Activated CD8-positive, alpha-beta T cell treated with anti-CD3 and anti-CD28 coated beads for 36 hours (primary cell): ENCODE measurements at regions not wholly inside any gene's neighbourhood (a gene's known extent, or its start where the extent isn't known, plus 50 kb on each side); places are given as distances from the start of the nearest gene placed in this dataset.

Source experiments
- ATAC-seq: fragments of 200-7000 bp; cut with Tn5 transposase; one replicate; pipeline ENCODE4 v1.10.0; 2021; ENCODE audit warnings: mild to moderate bottlenecking, moderate library complexity
- CTCF ChIA-PET: fragments of 350-600 bp; sonication (Branson Sonifier 250); formaldehyde crosslinking; loops from one replicate; lab custom pipeline; 2021; ENCODE audit warnings: antibody characterized with exemption; lab: Charles Lee
- POLR2A ChIA-PET: fragments of 350-600 bp; sonication (Branson Sonifier 250); formaldehyde crosslinking; loops from one replicate; lab custom pipeline; 2021; ENCODE audit warnings: antibody characterized with exemption; lab: Charles Lee
- DNase-seq: peaks from one replicate; pipeline ENCODE4 v3.0.0-alpha.2; 2020
- H3K27ac Mint-ChIP-seq: one replicate; pipeline ENCODE4 v1.8.0; 2021; ENCODE audit warnings: mild to moderate bottlenecking, mixed read lengths
- H3K27me3 Mint-ChIP-seq: one replicate; pipeline ENCODE4 v1.8.0; 2021; ENCODE audit warnings: mixed read lengths
- H3K36me3 Mint-ChIP-seq: one replicate; pipeline ENCODE4 v1.8.0; 2021; ENCODE audit warnings: low read depth, mixed read lengths
- H3K4me1 Mint-ChIP-seq: one replicate; pipeline ENCODE4 v1.8.0; 2021; ENCODE audit warnings: low read depth, mixed read lengths
- H3K4me3 Mint-ChIP-seq: one replicate; pipeline ENCODE4 v1.8.0; 2021; ENCODE audit warnings: mild to moderate bottlenecking, moderate library complexity, mixed read lengths
- H3K9me3 Mint-ChIP-seq: one replicate; pipeline ENCODE4 v1.8.0; 2021; ENCODE audit warnings: mixed read lengths
- intact Hi-C: fragments of 100-400 bp; cut with micrococcal nuclease; formaldehyde crosslinking; loops from one replicate; pipeline ENCODE4 v1.10.0; 2022
- TF ChIP-seq, protein P1 (sequence below): fragments of 200-600 bp; IDR thresholded peaks from one replicate; pipeline ENCODE4 v1.8.0; 2022; ENCODE audit warnings: antibody characterized with exemption, mild to moderate bottlenecking

DNA sequence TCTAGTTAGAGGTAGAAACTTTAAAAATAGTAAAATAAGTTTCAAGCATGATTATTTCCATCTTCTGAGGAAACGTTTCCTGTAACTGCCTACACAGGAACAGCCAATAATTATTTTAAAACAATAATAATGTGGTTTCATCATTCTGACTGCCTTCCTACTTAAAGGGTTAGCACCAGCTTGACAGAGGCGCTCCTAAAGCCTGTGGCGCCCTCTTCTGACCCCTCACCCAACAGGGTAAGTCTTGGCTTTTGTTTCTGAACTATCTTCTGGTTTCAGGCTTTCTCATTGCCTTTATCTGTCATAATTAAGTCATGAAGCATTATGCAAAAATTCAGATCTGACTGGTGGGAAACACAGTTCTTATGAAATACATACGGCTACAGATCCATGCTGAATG, 96.7 kb downstream of the ITM2A start:
- H3K27ac Mint-ChIP-seq: peak overlapping the region; percentile 64
- ChIA-PET CTCF (interaction anchor here (0.6 to 2.0 kb wide), 9 partner anchors 12 to 324 kb away, joined by 3 to 8 read pairs (median 3); no protein-coding TSS in a partner anchor), POLR2A (no interaction called here)
- H3K9me3 Mint-ChIP-seq: no peaks in the 10 kb centered on the region
- peaks cover 3% of the 10 kb centered on the region for H3K36me3 Mint-ChIP-seq
- DNase-seq: peak; percentile 90
- peaks cover 43% of the 10 kb centered on the region for H3K4me1 Mint-ChIP-seq
- no peaks in the 10 kb centered on the region for H3K27me3 Mint-ChIP-seq
- peak overlapping the region; percentile 32 for H3K4me3 Mint-ChIP-seq
- intact Hi-C loops: loop anchor here (5.0 to 10.0 kb wide), 2 partner anchors 33 to 144 kb away; no protein-coding TSS in a partner anchor
- TF ChIP-seq, protein P1, sequence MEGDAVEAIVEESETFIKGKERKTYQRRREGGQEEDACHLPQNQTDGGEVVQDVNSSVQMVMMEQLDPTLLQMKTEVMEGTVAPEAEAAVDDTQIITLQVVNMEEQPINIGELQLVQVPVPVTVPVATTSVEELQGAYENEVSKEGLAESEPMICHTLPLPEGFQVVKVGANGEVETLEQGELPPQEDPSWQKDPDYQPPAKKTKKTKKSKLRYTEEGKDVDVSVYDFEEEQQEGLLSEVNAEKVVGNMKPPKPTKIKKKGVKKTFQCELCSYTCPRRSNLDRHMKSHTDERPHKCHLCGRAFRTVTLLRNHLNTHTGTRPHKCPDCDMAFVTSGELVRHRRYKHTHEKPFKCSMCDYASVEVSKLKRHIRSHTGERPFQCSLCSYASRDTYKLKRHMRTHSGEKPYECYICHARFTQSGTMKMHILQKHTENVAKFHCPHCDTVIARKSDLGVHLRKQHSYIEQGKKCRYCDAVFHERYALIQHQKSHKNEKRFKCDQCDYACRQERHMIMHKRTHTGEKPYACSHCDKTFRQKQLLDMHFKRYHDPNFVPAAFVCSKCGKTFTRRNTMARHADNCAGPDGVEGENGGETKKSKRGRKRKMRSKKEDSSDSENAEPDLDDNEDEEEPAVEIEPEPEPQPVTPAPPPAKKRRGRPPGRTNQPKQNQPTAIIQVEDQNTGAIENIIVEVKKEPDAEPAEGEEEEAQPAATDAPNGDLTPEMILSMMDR: peak; percentile 62
- peak; percentile 97 for ATAC-seq

DNA sequence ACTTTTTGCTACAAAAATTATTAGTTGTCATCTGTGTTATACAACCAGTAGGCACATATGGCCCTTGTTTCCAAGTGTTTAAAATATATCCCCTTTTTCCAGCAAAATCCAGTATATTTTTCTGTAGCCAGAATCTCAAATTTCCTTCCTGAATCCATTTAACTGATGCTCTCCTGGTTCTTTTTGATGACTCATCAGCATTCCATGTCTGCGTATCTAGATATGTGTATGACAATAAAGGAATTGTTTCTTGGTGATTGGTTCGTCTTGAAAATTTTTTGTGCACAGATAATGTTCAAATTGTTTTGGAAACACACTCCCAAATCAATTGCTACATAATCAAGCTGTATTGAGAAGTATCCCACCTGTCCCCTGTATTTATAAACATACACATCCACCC, 98.3 kb downstream of the ITM2A start:
- no peaks in the 10 kb centered on the region for H3K27me3 Mint-ChIP-seq
- ATAC-seq: no peak
- no peak for DNase-seq
- CTCF ChIA-PET: interaction anchor here (1.4 kb wide), 2 partner anchors 100 to 116 kb away, joined by 4 to 5 read pairs; no protein-coding TSS in a partner anchor
- intact Hi-C loops: no loop called here
- H3K4me1 Mint-ChIP-seq: peaks cover 52% of the 10 kb centered on the region
- peaks cover 3% of the 10 kb centered on the region for H3K36me3 Mint-ChIP-seq
- POLR2A ChIA-PET: no interaction called here
- H3K27ac Mint-ChIP-seq: peak overlapping the region; percentile 53
- TF ChIP-seq, protein P1: no peak
- H3K4me3 Mint-ChIP-seq: no peak overlapping the region
- H3K9me3 Mint-ChIP-seq: no peaks in the 10 kb centered on the region

DNA sequence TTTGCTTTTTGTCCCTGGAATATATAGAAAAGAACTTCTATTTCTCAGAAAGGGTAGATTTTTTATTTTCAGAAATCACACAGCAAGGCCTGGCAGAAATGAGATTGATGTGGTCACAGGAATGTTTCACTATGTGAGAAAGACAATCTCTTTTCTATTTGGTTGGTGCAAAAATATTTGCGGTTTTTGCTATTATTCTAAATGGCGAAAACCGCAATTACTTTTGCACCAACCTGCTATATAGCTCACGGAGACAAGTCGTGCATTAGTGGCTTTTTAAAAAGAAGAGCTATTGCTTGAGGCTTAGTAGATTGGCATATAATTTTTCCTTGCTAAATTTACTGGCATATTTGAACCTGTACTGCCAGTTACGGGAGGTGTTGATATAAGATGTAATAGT, 100.4 kb downstream of the ITM2A start:
- TF ChIP-seq, protein P1: no peak
- ChIA-PET POLR2A (no interaction called here), CTCF (interaction anchor here (0.6 kb wide), 1 partner anchor 167 kb away, joined by 3 read pairs; no protein-coding TSS in a partner anchor)
- H3K27me3 Mint-ChIP-seq: no peaks in the 10 kb centered on the region
- ATAC-seq: no peak
- H3K27ac Mint-ChIP-seq: peak overlapping the region; percentile 73
- intact Hi-C loops: no loop called here
- peaks cover 63% of the 10 kb centered on the region for H3K4me1 Mint-ChIP-seq
- peak overlapping the region; percentile 18 for H3K4me3 Mint-ChIP-seq
- peaks cover 3% of the 10 kb centered on the region for H3K36me3 Mint-ChIP-seq
- H3K9me3 Mint-ChIP-seq: no peaks in the 10 kb centered on the region
- no peak for DNase-seq

DNA sequence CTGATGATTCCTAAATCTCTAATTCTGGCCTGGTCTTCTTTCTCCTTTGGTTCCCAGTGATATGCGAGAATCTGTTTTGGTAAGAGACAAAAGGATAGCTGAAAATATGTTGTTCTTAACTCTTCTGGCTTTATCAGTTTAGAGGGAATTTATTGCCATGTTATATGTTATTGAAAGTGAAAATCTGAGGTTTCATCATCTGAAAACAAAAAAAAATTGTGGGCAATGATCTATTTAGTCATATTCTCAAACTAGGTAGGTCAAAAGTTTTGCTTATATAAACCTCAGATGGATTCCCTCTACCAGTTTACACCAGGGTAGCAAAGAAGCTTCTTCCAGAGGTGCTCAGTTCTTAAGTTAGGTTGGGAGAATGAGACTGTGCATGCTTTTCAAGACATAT, 103.6 kb downstream of the ITM2A start:
- ChIA-PET POLR2A (interaction anchor here (1.5 kb wide), 1 partner anchor 91 kb away, joined by 4 read pairs; no protein-coding TSS in a partner anchor), CTCF (interaction anchor here (1.7 kb wide), 1 partner anchor 77 kb away, joined by 3 read pairs; no protein-coding TSS in a partner anchor)
- Mint-ChIP-seq H3K4me3 (peak overlapping the region; percentile 42), H3K27me3 (no peaks in the 10 kb centered on the region), H3K36me3 (peaks cover 3% of the 10 kb centered on the region), H3K9me3 (no peaks in the 10 kb centered on the region), H3K27ac (peak overlapping the region; percentile 92), H3K4me1 (peaks cover 65% of the 10 kb centered on the region)
- intact Hi-C loops: loop anchor here (5.0 kb wide), 2 partner anchors 96 to 166 kb away; no protein-coding TSS in a partner anchor
- TF ChIP-seq, protein P1: no peak
- DNase-seq (no peak), ATAC-seq (no peak)

DNA sequence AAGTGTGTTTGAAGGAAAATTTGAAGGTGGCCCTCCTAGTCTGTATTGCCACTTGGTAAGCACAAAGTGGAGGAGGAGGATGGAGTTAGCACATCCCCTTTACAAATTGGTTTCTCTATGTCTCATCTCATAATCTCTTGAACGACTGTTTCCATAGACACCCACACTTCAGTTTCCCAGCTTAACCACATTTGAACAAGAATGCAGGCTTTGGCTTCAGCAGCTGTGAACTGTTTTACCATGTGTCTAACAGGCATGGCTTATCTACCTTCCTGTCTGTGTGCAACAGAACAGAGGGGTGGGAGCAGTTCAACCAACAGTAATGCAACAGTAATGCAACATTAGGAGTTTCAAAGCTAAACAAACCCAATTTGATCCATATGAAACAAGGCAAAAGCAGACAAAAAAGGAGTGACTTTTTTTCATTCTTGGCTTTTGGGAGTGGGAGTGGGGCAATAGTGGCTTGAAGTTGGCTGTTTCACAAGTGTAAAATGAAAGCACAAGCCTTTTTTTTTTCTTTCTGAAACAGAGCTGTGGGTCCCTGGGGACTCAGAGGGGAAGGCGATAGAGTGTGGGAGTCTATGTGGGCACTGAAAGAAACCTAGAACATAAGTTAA, 108.0 kb downstream of the ITM2A start:
- DNase-seq: peak; percentile 70
- H3K9me3 Mint-ChIP-seq: peaks cover 12% of the 10 kb centered on the region
- TF ChIP-seq, protein P1: no peak
- H3K27me3 Mint-ChIP-seq: no peaks in the 10 kb centered on the region
- POLR2A ChIA-PET: interaction anchor here (1.2 kb wide), 1 partner anchor 99 kb away, joined by 7 read pairs; no protein-coding TSS in a partner anchor
- peak overlapping the region; percentile 92 for H3K27ac Mint-ChIP-seq
- peak overlapping the region; percentile 66 for H3K4me3 Mint-ChIP-seq
- CTCF ChIA-PET: interaction anchor here (0.9 to 1.4 kb wide), 6 partner anchors 11 to 154 kb away, joined by 3 to 4 read pairs (median 3); no protein-coding TSS in a partner anchor
- ATAC-seq: peak; percentile 81
- peaks cover 72% of the 10 kb centered on the region for H3K4me1 Mint-ChIP-seq
- peaks cover 26% of the 10 kb centered on the region for H3K36me3 Mint-ChIP-seq
- intact Hi-C loops: loop anchor here (5.0 kb wide), 2 partner anchors 77 to 112 kb away; no protein-coding TSS in a partner anchor
